GM10248 (cell line): ENCODE measurements at regions not wholly inside any gene's neighbourhood (a gene's known extent, or its start where the extent isn't known, plus 50 kb on each side); places are given as distances from the start of the nearest gene placed in this dataset.

Experiments used
- CTCF ChIA-PET: fragments of 300-600 bp; sonication (Branson Sonifier 250); formaldehyde crosslinking; extraction: SDS; loops from one replicate; lab custom pipeline; 2021; ENCODE audit warnings: antibody characterized with exemption; lab: Yijun Ruan, JAX
- POLR2A ChIA-PET: fragments of 350-650 bp; sonication (Branson Sonifier 250); formaldehyde crosslinking; extraction: SDS; loops from one replicate; lab custom pipeline; 2020; ENCODE audit warnings: antibody characterized with exemption; lab: Yijun Ruan, JAX
- DNase-seq: peaks from one replicate; pipeline ENCODE4 v3.0.0; 2012; ENCODE audit errors: extremely low spot score
- TF ChIP-seq, protein P1 (sequence below): IDR thresholded peaks from 2 replicates; pipeline ENCODE4 v1.5.1; 2012; ENCODE audit warnings: mild to moderate bottlenecking, low read depth; ENCODE audit errors: extremely low read depth, missing control alignments, control extremely low read depth

DNA sequence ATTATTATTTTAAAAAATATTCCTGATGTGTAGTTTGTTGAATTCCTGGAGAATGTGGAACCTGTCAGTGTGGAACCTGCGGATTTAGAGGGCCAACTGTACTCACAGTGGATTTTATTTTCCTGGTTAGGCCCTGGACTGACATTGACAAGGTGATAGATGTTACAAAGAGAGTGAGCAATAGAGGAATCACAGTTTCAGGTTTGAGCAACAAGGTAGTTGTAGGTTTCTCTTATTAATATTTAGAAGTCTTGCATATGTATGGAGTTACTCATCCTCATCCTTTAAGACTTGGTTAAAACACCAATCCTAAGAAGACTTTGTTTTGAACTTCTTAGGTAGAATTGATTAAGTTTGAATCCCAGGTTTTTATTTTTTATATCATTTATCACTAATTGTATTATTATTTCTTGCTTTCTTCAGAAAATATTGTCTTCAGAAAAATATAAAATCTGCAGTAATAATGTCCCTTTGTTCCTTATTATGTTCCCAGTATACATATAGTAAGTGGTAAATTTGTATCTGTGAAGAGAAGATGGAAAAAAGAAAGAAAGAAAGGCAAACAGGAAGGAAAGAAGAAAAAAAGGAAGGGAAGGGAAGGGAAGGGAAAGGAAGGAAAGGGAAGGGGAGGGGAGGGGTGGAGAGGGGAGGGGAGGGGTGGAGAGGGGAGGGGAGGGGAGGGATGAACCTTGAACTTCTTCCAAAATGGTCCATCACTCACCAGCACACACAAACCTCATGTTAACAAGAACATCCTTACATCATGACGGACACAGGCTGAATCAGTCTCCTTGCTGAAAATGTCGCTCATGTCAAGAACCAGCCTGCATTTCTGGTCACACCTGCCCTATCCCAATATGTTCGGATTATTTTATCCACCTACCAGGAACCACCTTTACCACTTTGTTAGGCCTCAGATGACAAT is 867.2 kb downstream of the CDH11 start:
- TF ChIP-seq, protein P1, sequence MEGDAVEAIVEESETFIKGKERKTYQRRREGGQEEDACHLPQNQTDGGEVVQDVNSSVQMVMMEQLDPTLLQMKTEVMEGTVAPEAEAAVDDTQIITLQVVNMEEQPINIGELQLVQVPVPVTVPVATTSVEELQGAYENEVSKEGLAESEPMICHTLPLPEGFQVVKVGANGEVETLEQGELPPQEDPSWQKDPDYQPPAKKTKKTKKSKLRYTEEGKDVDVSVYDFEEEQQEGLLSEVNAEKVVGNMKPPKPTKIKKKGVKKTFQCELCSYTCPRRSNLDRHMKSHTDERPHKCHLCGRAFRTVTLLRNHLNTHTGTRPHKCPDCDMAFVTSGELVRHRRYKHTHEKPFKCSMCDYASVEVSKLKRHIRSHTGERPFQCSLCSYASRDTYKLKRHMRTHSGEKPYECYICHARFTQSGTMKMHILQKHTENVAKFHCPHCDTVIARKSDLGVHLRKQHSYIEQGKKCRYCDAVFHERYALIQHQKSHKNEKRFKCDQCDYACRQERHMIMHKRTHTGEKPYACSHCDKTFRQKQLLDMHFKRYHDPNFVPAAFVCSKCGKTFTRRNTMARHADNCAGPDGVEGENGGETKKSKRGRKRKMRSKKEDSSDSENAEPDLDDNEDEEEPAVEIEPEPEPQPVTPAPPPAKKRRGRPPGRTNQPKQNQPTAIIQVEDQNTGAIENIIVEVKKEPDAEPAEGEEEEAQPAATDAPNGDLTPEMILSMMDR: no peak
- POLR2A ChIA-PET: no interaction called here
- CTCF ChIA-PET: no interaction called here
- DNase-seq: no peak

DNA sequence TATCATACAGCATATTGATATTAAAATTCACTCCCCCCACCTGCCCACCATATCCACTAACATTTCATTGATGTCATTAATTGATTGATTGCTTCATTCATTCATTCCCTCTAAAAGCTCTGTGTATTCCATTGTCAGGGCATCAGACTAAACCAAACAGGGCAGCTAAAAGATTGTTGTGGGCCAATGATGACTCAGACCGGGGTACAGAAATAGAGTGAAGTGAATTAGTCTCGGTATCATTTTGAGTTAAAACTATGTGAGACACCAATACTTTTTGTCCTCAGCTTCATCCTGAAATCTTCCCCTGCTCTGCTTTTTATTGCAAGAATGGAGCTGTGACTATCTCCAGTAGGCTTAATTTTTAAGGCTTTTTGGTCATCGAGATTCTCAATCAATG is 868.3 kb downstream of the CDH11 start:
- TF ChIP-seq, protein P1: no peak
- DNase-seq: no peak
- CTCF ChIA-PET: no interaction called here

DNA sequence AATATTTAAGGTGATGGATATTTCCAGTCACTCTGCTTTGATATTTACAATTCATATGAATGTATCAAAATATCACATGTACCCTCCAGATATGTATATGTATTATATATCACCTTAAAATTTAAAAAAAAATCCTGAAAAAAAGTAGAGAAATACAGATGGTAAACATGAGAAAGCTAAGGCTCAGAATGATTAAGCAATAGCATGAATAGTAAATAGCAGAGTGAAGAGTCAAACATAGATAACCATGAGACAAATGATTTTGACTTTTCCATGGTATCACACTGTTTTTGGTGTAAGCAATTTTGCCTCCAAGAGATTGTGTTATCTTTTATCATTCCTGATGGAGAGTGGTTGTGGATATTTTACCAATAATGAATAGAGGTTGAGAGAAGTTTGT is 868.8 kb downstream of the CDH11 start:
- ChIA-PET POLR2A (no interaction called here), CTCF (no interaction called here)
- no peak for DNase-seq
- TF ChIP-seq, protein P1: no peak

More for the DNA sequence above, 868.3 kb downstream of the CDH11 start:
- POLR2A ChIA-PET: no interaction called here

DNA sequence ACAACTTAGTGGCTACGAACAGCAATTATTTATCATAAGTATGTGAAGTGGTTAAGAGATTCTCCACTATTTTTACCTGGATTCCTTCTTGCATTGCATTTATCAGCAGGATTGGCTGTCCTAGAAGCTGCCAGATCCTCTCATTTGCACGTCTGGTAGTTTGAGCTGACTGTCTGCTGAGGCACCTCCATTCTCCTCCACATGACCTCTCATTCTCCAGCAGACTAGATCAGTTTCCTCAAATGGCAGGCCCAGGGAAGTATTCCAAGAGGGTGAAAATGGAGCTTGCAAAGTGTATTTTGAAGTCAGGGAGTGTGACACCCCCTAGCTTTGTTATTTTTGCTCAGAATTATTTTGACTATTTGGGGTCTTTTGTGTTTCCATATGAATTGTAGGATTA is 870.1 kb downstream of the CDH11 start:
- DNase-seq: no peak
- POLR2A ChIA-PET: no interaction called here
- CTCF ChIA-PET: interaction anchor here (1.9 kb wide), 1 partner anchor 10 kb away, joined by 4 read pairs; no protein-coding TSS in a partner anchor
- TF ChIP-seq, protein P1: no peak

DNA sequence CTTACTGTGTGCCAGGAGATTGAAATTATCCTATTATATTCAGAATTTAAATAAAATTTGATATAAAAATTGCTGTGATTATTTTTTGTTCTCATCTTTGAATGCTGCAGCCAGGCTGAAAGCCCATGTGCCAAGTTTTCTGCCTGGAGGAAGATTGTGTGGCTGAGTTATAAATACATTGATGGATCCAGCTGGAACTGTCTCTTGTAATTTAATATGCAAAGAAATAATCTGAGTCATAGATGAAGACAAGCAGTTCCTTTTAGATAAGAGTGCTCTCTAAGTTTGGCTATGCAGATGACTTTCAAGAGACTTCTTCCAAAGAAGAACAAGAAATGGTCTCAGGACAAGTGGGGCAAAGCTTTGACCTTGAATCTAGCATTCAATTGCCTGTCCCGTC is 871.0 kb downstream of the CDH11 start:
- TF ChIP-seq, protein P1: no peak
- ChIA-PET CTCF (interaction anchor here (1.9 kb wide), 1 partner anchor 9 kb away, joined by 4 read pairs; no protein-coding TSS in a partner anchor), POLR2A (no interaction called here)
- no peak for DNase-seq

DNA sequence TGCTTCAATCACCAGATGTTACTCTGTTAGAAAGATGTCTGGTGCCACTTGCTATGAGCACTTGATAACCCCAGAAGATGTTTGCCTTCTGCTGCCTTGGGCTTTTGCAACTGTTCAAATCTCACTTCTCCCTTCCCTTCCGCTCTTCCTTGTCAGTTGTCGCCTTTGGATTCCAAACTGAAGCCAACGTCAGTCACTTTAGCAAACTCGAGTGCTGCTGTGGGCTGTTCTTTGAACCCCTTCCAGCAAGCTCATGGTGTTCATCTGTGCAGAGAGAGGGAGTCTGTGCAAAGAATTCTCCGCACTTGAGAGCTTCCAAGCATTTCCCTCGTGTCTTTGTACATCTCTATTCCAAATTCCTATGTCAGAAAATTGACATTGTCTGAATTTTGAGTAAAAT is 879.4 kb downstream of the CDH11 start:
- CTCF ChIA-PET: interaction anchor here (1.6 kb wide), 1 partner anchor 8 kb away, joined by 4 read pairs; no protein-coding TSS in a partner anchor
- POLR2A ChIA-PET: no interaction called here
- TF ChIP-seq, protein P1: no peak
- no peak for DNase-seq
